Peyer's patch (tissue), 4 donors: ENCODE measurements at regions not wholly inside any gene's neighbourhood (a gene's known extent, or its start where the extent isn't known, plus 50 kb on each side); places are given as distances from the start of the nearest gene placed in this dataset.

ENCODE experiments used
- DNase-seq, 3 donors: peaks; one replicate each; pipeline ENCODE4 v3.0.0-alpha.2; 2017 to 2019
- H3K27ac ChIP-seq, 4 donors: fragments of 200-600 bp; sonication (generic); one replicate each; pipeline ENCODE4 v1.5.1; 2016 to 2019
- H3K27me3 ChIP-seq, 2 donors: fragments of 200-600 bp; sonication (generic); one replicate each; pipeline ENCODE4 v1.5.1; 2019
- H3K36me3 ChIP-seq, 3 donors: fragments of 200-600 bp; sonication (generic); one replicate each; pipeline ENCODE4 v1.5.1; 2016 to 2019
- H3K4me1 ChIP-seq, 4 donors: fragments of 200-600 bp; sonication (generic); one replicate each; pipeline ENCODE4 v1.5.1; 2016 to 2019
- H3K4me3 ChIP-seq, 4 donors: fragments of 200-600 bp; sonication (generic); 1 replicate in 3 of 4; 2 replicates in 1 of 4; pipeline ENCODE4 v1.5.1; 2016 to 2019; ENCODE audit warnings: mild to moderate bottlenecking in 1 of 4
- H3K9me3 ChIP-seq, 4 donors: fragments of 200-600 bp; sonication (generic); one replicate each; pipeline ENCODE4 v1.5.1; 2016 to 2019; ENCODE audit warnings: mild to moderate bottlenecking in 1 of 4
- POLR2A ChIP-seq, 2 donors: fragments of 450-650 bp; IDR thresholded peaks; one replicate each; pipeline ENCODE4 v1.5.1; 2017; ENCODE audit warnings: antibody characterized with exemption in 2 of 2, mild to moderate bottlenecking in 2 of 2, moderate library complexity in 2 of 2
- TF ChIP-seq, protein P1 (sequence below), 6 experiments: fragments of 450-650 bp in 4 of 6; fragments of 200-600 bp in 2 of 6; sonication (generic) in 1 of 6; IDR thresholded peaks; one replicate each; pipeline ENCODE4 v1.5.1; 2017 to 2019; ENCODE audit warnings: antibody characterized with exemption in 6 of 6, mild to moderate bottlenecking in 3 of 6, moderate library complexity in 1 of 6

GRCh38 chr15:31510057-31510456 lies 183.4 kb downstream of the KLF13 start:
- no peak for DNase-seq

GRCh38 chr15:31511707-31512310 lies 185.2 kb downstream of the KLF13 start:
- no peaks in the 10 kb centered on the region for H3K27me3 ChIP-seq
- H3K27ac ChIP-seq = no peak overlapping the region
- no peaks in the 10 kb centered on the region for H3K4me1 ChIP-seq
- no peaks in the 10 kb centered on the region for H3K9me3 ChIP-seq
- H3K4me3 ChIP-seq = no peak overlapping the region
- H3K36me3 ChIP-seq = no peaks in the 10 kb centered on the region
- no peak for TF ChIP-seq POLR2A (IDR thresholded peaks at IDR 0.05)
- TF ChIP-seq, protein P1, sequence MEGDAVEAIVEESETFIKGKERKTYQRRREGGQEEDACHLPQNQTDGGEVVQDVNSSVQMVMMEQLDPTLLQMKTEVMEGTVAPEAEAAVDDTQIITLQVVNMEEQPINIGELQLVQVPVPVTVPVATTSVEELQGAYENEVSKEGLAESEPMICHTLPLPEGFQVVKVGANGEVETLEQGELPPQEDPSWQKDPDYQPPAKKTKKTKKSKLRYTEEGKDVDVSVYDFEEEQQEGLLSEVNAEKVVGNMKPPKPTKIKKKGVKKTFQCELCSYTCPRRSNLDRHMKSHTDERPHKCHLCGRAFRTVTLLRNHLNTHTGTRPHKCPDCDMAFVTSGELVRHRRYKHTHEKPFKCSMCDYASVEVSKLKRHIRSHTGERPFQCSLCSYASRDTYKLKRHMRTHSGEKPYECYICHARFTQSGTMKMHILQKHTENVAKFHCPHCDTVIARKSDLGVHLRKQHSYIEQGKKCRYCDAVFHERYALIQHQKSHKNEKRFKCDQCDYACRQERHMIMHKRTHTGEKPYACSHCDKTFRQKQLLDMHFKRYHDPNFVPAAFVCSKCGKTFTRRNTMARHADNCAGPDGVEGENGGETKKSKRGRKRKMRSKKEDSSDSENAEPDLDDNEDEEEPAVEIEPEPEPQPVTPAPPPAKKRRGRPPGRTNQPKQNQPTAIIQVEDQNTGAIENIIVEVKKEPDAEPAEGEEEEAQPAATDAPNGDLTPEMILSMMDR (IDR thresholded peaks at IDR 0.05) = no peak
- DNase-seq = no peak

More at GRCh38 chr15:31510057-31510456, 183.4 kb downstream of the KLF13 start:
- H3K36me3 ChIP-seq = no peaks in the 10 kb centered on the region
- H3K9me3 ChIP-seq = no peaks in the 10 kb centered on the region
- no peaks in the 10 kb centered on the region for H3K27me3 ChIP-seq
- H3K27ac ChIP-seq = no peak overlapping the region
- TF ChIP-seq, protein P1 (IDR thresholded peaks at IDR 0.05) = no peak
- no peak for TF ChIP-seq POLR2A (IDR thresholded peaks at IDR 0.05)
- H3K4me1 ChIP-seq = no peaks in the 10 kb centered on the region
- H3K4me3 ChIP-seq = no peak overlapping the region

DNA sequence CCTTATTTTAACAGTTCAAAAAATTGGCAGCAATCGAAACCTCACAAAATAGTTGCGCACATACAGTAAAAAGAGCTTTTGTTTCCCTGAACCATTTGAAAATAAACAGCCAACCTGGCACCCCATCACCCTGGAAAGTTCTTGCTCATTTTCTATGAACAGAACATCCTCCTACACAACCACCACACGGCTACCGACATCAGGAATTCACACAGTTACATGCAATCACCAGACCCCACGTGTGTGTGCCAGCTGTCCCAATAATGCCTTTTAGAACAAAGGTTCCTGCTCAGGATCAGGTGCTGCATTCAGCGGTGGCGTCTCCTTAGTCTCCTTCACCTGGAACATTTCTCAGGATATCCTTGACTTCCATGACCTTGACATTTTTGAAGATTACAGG lies 186.5 kb downstream of the KLF13 start:
- H3K4me3 ChIP-seq = no peak overlapping the region
- no peaks in the 10 kb centered on the region for H3K9me3 ChIP-seq
- no peaks in the 10 kb centered on the region for H3K4me1 ChIP-seq
- TF ChIP-seq, protein P1 (IDR thresholded peaks at IDR 0.05) = no peak
- TF ChIP-seq POLR2A (IDR thresholded peaks at IDR 0.05) = no peak
- no peaks in the 10 kb centered on the region for H3K27me3 ChIP-seq
- H3K27ac ChIP-seq = no peak overlapping the region
- no peak for DNase-seq
- no peaks in the 10 kb centered on the region for H3K36me3 ChIP-seq

GRCh38 chr15:31516440-31516839 lies 189.8 kb downstream of the KLF13 start:
- DNase-seq = no peak

GRCh38 chr15:31516874-31517273 lies 190.2 kb downstream of the KLF13 start:
- no peak overlapping the region for H3K4me3 ChIP-seq
- no peaks in the 10 kb centered on the region for H3K9me3 ChIP-seq
- H3K4me1 ChIP-seq = no peaks in the 10 kb centered on the region
- no peak for DNase-seq
- no peak overlapping the region for H3K27ac ChIP-seq
- H3K36me3 ChIP-seq = no peaks in the 10 kb centered on the region
- TF ChIP-seq, protein P1 (IDR thresholded peaks at IDR 0.05) = no peak
- no peak for TF ChIP-seq POLR2A (IDR thresholded peaks at IDR 0.05)
- no peaks in the 10 kb centered on the region for H3K27me3 ChIP-seq

More at GRCh38 chr15:31516440-31516839, 189.8 kb downstream of the KLF13 start:
- H3K27me3 ChIP-seq = no peaks in the 10 kb centered on the region
- H3K9me3 ChIP-seq = no peaks in the 10 kb centered on the region
- no peaks in the 10 kb centered on the region for H3K36me3 ChIP-seq
- no peak overlapping the region for H3K4me3 ChIP-seq
- TF ChIP-seq, protein P1 (IDR thresholded peaks at IDR 0.05) = no peak
- TF ChIP-seq POLR2A (IDR thresholded peaks at IDR 0.05) = no peak
- no peak overlapping the region for H3K27ac ChIP-seq
- no peaks in the 10 kb centered on the region for H3K4me1 ChIP-seq

GRCh38 chr15:31517711-31518110 lies 191.1 kb downstream of the KLF13 start:
- H3K27me3 ChIP-seq = no peaks in the 10 kb centered on the region
- H3K4me1 ChIP-seq = no peaks in the 10 kb centered on the region
- TF ChIP-seq, protein P1 (IDR thresholded peaks at IDR 0.05) = no peak
- no peak for TF ChIP-seq POLR2A (IDR thresholded peaks at IDR 0.05)
- H3K36me3 ChIP-seq = no peaks in the 10 kb centered on the region
- no peaks in the 10 kb centered on the region for H3K9me3 ChIP-seq
- H3K4me3 ChIP-seq = no peak overlapping the region
- DNase-seq = no peak
- no peak overlapping the region for H3K27ac ChIP-seq
